ENCODE measurements at regions not wholly inside any gene's neighbourhood (a gene's known extent, or its start where the extent isn't known, plus 50 kb on each side); places are given as distances from the start of the nearest gene placed in this dataset.

- TF ChIP-seq POLR2A (IDR thresholded peaks at IDR 0.05; ENCODE audit: low read depth, low read length) (no peak), TAF1 (IDR thresholded peaks at IDR 0.05; ENCODE audit: borderline replicate concordance, low read depth, low read length) (no peak), POLR2AphosphoS5 (IDR thresholded peaks at IDR 0.05; ENCODE audit: low read depth, low read length) (no peak)
Observed at GRCh38 chr19:32273483-32273882, 71.9 kb upstream of the ZNF507 start.

Measured in GM12892 (cell line).